ENCODE measurements at regions not wholly inside any gene's neighbourhood (a gene's known extent, or its start where the extent isn't known, plus 50 kb on each side); places are given as distances from the start of the nearest gene placed in this dataset.

GRCh38 chr12:43289426-43289801, 262.6 kb downstream of the ADAMTS20 start:
- H3K27ac ChIP-seq (replicated peaks): no peak overlapping the region
- H3K4me3 ChIP-seq (replicated peaks; ENCODE audit: insufficient read depth, low read length): no peak overlapping the region
- no peak for DNase-seq (ENCODE audit: low read depth in 1 of 2, low spot score in 1 of 2)
- no peaks in the 10 kb centered on the region for H3K27me3 ChIP-seq (ENCODE audit: insufficient read depth, poor library complexity, severe bottlenecking)
- TF ChIP-seq CTCF (IDR thresholded peaks at IDR 0.05; ENCODE audit: insufficient read depth, low read length) (no peak), POLR2AphosphoS5 (IDR thresholded peaks at IDR 0.05; ENCODE audit: low read depth) (no peak), SPI1 (IDR thresholded peaks at IDR 0.05; ENCODE audit: borderline replicate concordance, low read depth) (no peak), REST (IDR thresholded peaks at IDR 0.05; ENCODE audit: insufficient replicate concordance, low read depth) (no peak), GABPA (IDR thresholded peaks at IDR 0.05; ENCODE audit: low read depth) (no peak)

GRCh38 chr12:43288671-43289425, 263.2 kb downstream of the ADAMTS20 start:
- DNase-seq (ENCODE audit: low read depth in 1 of 2, low spot score in 1 of 2): no peak
- TF ChIP-seq REST (IDR thresholded peaks at IDR 0.05; ENCODE audit: insufficient replicate concordance, low read depth): no peak
- TF ChIP-seq CTCF (IDR thresholded peaks at IDR 0.05; ENCODE audit: insufficient read depth, low read length): no peak
- Histone ChIP-seq H3K27ac (replicated peaks) (no peak overlapping the region), H3K4me3 (replicated peaks; ENCODE audit: insufficient read depth, low read length) (no peak overlapping the region), H3K27me3 (ENCODE audit: insufficient read depth, poor library complexity, severe bottlenecking) (no peaks in the 10 kb centered on the region)

DNA sequence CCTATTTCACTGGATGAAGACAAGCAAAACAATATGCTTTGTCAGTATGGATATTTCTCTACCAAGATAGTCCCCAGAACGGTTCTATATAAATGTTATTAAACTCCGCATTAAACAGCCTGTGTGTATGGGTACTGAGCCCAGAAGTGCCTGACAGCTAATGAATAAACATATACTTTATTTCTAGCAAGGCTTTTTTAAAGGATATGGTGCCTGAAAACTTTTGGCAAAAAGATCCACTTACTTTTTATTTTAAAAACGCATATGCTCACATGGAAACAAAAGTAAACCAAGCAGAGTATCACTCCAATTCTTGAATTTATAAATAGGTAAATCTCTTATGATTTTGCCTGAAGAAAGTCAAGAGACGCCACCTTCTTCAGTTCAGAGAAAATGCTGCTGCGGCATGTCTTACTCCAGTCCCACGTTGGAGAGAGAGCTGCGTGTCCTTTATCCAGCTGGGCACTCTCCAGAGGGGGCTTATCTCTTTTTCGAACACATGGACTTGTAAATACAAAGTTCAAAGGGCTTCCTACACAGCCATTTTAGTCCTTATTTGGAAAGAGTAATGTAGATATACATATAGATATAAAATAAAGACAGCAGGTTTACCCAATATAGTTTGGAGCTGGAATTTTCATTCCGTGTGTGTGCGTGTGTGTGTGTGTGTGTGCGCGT, 264.2 kb downstream of the ADAMTS20 start:
- no peak for DNase-seq (ENCODE audit: low read depth in 1 of 2, low spot score in 1 of 2)

DNA sequence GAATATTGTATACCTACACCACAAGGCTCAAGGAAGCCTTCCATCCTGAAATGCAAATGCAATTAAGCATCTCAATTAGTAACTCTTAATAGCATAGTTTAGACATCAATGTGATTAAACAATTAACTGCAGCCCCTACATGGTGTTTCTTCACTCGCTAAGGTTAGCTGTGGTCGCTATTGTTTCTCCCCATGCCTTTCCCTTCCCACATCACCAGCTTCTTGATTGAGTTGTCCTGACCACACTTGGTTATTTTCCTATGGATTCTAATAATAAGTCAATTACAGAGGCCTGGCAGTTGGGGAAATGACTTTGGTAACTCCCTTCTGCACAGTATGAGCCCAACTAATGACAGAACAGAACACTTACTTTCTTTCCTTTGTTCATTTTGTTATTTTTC, 265.0 kb downstream of the ADAMTS20 start:
- no peak for DNase-seq (ENCODE audit: low read depth in 1 of 2, low spot score in 1 of 2)
- no peak overlapping the region for H3K27ac ChIP-seq (replicated peaks)
- no peaks in the 10 kb centered on the region for H3K27me3 ChIP-seq (ENCODE audit: insufficient read depth, poor library complexity, severe bottlenecking)
- H3K4me3 ChIP-seq (replicated peaks; ENCODE audit: insufficient read depth, low read length): no peak overlapping the region
- TF ChIP-seq SPI1 (IDR thresholded peaks at IDR 0.05; ENCODE audit: borderline replicate concordance, low read depth) (no peak), REST (IDR thresholded peaks at IDR 0.05; ENCODE audit: insufficient replicate concordance, low read depth) (no peak), POLR2AphosphoS5 (IDR thresholded peaks at IDR 0.05; ENCODE audit: low read depth) (no peak), CTCF (IDR thresholded peaks at IDR 0.05; ENCODE audit: insufficient read depth, low read length) (no peak), GABPA (IDR thresholded peaks at IDR 0.05; ENCODE audit: low read depth) (no peak)

More for the DNA sequence above, 264.2 kb downstream of the ADAMTS20 start:
- Histone ChIP-seq H3K27ac (replicated peaks) (no peak overlapping the region), H3K27me3 (ENCODE audit: insufficient read depth, poor library complexity, severe bottlenecking) (no peaks in the 10 kb centered on the region), H3K4me3 (replicated peaks; ENCODE audit: insufficient read depth, low read length) (no peak overlapping the region)
- no peak for TF ChIP-seq POLR2AphosphoS5 (IDR thresholded peaks at IDR 0.05; ENCODE audit: low read depth)

All from HL-60 (cell line).